Neural cell (in vitro differentiated cells): ENCODE measurements at regions not wholly inside any gene's neighbourhood (a gene's known extent, or its start where the extent isn't known, plus 50 kb on each side); places are given as distances from the start of the nearest gene placed in this dataset.

Experiments
- CTCF ChIP-seq: fragments of 450-650 bp; IDR thresholded peaks from 2 replicates; pipeline ENCODE4 v1.5.1; 2014; ENCODE audit warnings: antibody characterized with exemption, mild to moderate bottlenecking, moderate library complexity; ENCODE audit not compliant: poor library complexity, severe bottlenecking
- MXI1 ChIP-seq: fragments of 450-650 bp; conservative IDR thresholded peaks from 2 replicates; pipeline ENCODE4 v1.6.1; 2014; ENCODE audit warnings: antibody characterized with exemption, mild to moderate bottlenecking; ENCODE audit not compliant: poor library complexity, severe bottlenecking
- POLR2AphosphoS5 ChIP-seq: IDR thresholded peaks from 2 replicates; pipeline ENCODE4 v1.6.1; 2012

GRCh38 chr15:69924531-69924930 lies 173.2 kb downstream of the TLE3 start:
- no peak for TF ChIP-seq CTCF
- TF ChIP-seq POLR2AphosphoS5, result no peak
- no peak for TF ChIP-seq MXI1
